ENCODE measurements at regions not wholly inside any gene's neighbourhood (a gene's known extent, or its start where the extent isn't known, plus 50 kb on each side); places are given as distances from the start of the nearest gene placed in this dataset.

- TF ChIP-seq POLR2A (IDR thresholded peaks at IDR 0.05; ENCODE audit: low read length): no peak
- no peak for TF ChIP-seq GATA1 (IDR thresholded peaks at IDR 0.05; ENCODE audit: low read depth, low read length)
Measured at GRCh38 chr5:144684899-144685298, 514.2 kb downstream of the KCTD16 start.
